PC-9 (cell line): ENCODE measurements at regions not wholly inside any gene's neighbourhood (a gene's known extent, or its start where the extent isn't known, plus 50 kb on each side); places are given as distances from the start of the nearest gene placed in this dataset.

Experiments
- EZH2 ChIP-seq: fragments of 200-600 bp; sonication (generic); IDR thresholded peaks from 2 replicates; pipeline ENCODE4 v1.8.0; 2017; ENCODE audit warnings: antibody characterized with exemption, low read depth
- TF ChIP-seq, protein P1 (sequence below): fragments of 200-600 bp; sonication (generic); conservative IDR thresholded peaks from 2 replicates; pipeline ENCODE4 v1.6.1; 2017; ENCODE audit warnings: mixed run types, antibody characterized with exemption, mild to moderate bottlenecking, moderate library complexity

DNA sequence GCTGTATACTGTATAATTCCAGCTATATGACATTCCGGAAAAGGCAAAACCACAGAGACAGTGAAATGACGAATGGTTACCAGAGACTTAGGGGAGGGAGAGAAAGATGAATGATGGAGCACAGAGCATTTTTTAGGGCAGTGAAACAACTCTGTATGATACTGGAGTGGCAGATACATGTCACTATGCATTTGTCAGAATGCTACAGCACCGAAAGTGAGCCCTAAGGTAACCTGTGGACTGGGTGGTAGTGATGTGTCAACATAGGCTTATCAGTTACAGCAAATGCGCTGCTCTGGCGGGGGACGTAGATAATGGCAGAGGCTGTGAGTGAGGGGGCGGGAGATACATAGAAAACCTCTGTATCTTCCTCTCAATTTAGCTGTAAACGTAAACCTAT, 201.3 kb upstream of the SSTR4 start:
- TF ChIP-seq, protein P1, sequence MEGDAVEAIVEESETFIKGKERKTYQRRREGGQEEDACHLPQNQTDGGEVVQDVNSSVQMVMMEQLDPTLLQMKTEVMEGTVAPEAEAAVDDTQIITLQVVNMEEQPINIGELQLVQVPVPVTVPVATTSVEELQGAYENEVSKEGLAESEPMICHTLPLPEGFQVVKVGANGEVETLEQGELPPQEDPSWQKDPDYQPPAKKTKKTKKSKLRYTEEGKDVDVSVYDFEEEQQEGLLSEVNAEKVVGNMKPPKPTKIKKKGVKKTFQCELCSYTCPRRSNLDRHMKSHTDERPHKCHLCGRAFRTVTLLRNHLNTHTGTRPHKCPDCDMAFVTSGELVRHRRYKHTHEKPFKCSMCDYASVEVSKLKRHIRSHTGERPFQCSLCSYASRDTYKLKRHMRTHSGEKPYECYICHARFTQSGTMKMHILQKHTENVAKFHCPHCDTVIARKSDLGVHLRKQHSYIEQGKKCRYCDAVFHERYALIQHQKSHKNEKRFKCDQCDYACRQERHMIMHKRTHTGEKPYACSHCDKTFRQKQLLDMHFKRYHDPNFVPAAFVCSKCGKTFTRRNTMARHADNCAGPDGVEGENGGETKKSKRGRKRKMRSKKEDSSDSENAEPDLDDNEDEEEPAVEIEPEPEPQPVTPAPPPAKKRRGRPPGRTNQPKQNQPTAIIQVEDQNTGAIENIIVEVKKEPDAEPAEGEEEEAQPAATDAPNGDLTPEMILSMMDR = no peak
- TF ChIP-seq EZH2 = no peak
